ENCODE measurements at regions not wholly inside any gene's neighbourhood (a gene's known extent, or its start where the extent isn't known, plus 50 kb on each side); places are given as distances from the start of the nearest gene placed in this dataset.

DNA sequence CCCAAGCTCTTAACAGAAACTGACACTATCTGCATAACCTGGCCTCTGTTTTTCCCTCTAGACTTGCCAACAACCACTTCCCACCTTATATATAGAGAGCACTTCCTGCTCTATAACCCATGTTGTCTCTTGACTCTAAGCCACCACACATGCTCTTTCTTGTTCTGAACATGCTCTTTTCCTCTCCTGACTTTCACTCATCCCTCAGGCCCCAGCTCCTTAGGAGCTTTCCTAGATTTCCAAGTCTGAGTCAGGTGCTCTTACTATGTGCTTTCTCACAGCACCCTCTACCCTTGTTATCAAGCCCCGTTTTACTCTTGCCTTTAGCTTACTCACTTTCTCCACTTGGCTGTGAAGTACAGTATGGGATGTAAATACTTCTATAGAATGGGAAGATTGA is 143.9 kb upstream of the EYA4 start:
- Histone ChIP-seq H3K4me1 (no peaks in the 10 kb centered on the region), H3K27ac (no peak overlapping the region), H3K4me3 (no peak overlapping the region), H3K27me3 (no peaks in the 10 kb centered on the region), H3K9me3 (no peaks in the 10 kb centered on the region), H3K36me3 (no peaks in the 10 kb centered on the region)
- no peak for DNase-seq
- 70 to 82% (median 76%) methylated on average over 1 of the region's 1 CpG for WGBS, 5 donors
- TF ChIP-seq EP300 (IDR thresholded peaks at IDR 0.05), result no peak
- TF ChIP-seq CTCF (IDR thresholded peaks at IDR 0.05), result no peak
- no peak for TF ChIP-seq POLR2A (IDR thresholded peaks at IDR 0.05)
- TF ChIP-seq POLR2AphosphoS5 (IDR thresholded peaks at IDR 0.05), result no peak
- intact Hi-C loops (cut with DNase I; ENCODE audit: low total_unique reads), result no loop called here

- Histone ChIP-seq H3K27ac (no peak overlapping the region), H3K27me3 (no peaks in the 10 kb centered on the region), H3K9me3 (no peaks in the 10 kb centered on the region), H3K4me1 (no peaks in the 10 kb centered on the region), H3K36me3 (no peaks in the 10 kb centered on the region), H3K4me3 (no peak overlapping the region)
- DNase-seq, result peak in 1 of 2 donors; percentile 3
- intact Hi-C loops (cut with DNase I; ENCODE audit: low total_unique reads), result no loop called here
- TF ChIP-seq CTCF (IDR thresholded peaks at IDR 0.05) (no peak), POLR2A (IDR thresholded peaks at IDR 0.05) (no peak), EP300 (IDR thresholded peaks at IDR 0.05) (no peak), POLR2AphosphoS5 (IDR thresholded peaks at IDR 0.05) (no peak)
These were observed 141.6 kb upstream of the EYA4 start for GRCh38 chr6:133099573-133099972.

DNA sequence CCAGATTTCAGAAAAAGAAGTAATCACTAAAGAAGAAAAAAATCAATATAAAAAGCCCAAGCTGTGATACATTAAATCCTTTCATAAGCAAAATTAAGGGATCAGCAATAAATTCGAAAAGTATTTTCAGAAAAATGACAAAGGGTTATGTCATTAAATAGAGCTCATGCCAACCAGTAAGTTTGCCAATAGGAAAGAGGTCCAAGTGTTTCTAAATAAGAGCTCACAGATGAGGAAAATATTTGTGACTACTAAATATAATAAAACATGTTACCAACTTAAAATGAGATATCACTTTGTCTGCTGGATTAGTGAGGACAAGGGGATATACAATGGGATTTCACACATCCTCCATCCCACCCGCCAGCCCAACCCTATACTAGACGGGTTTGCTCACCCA is 140.3 kb upstream of the EYA4 start:
- WGBS, 5 donors, result 65 to 84% (median 80%) methylated on average over 3 of the region's 3 CpGs
- Histone ChIP-seq H3K27me3 (no peaks in the 10 kb centered on the region), H3K4me3 (no peak overlapping the region), H3K9me3 (no peaks in the 10 kb centered on the region), H3K27ac (no peak overlapping the region), H3K4me1 (no peaks in the 10 kb centered on the region), H3K36me3 (no peaks in the 10 kb centered on the region)
- DNase-seq, result no peak
- intact Hi-C loops (cut with DNase I; ENCODE audit: low total_unique reads), result no loop called here
- TF ChIP-seq CTCF (IDR thresholded peaks at IDR 0.05) (no peak), EP300 (IDR thresholded peaks at IDR 0.05) (no peak), POLR2AphosphoS5 (IDR thresholded peaks at IDR 0.05) (no peak), POLR2A (IDR thresholded peaks at IDR 0.05) (no peak)

- H3K27ac ChIP-seq, result no peak overlapping the region
- no peaks in the 10 kb centered on the region for H3K27me3 ChIP-seq
- no peaks in the 10 kb centered on the region for H3K36me3 ChIP-seq
- intact Hi-C loops (cut with DNase I; ENCODE audit: low total_unique reads), result no loop called here
- no peak for DNase-seq
- no peak overlapping the region for H3K4me3 ChIP-seq
- TF ChIP-seq EP300 (IDR thresholded peaks at IDR 0.05) (no peak), CTCF (IDR thresholded peaks at IDR 0.05) (no peak), POLR2A (IDR thresholded peaks at IDR 0.05) (no peak), POLR2AphosphoS5 (IDR thresholded peaks at IDR 0.05) (no peak)
- H3K9me3 ChIP-seq, result no peaks in the 10 kb centered on the region
- H3K4me1 ChIP-seq, result no peaks in the 10 kb centered on the region
These were observed 139.4 kb upstream of the EYA4 start for GRCh38 chr6:133101790-133102189.

- DNase-seq, result no peak
- H3K36me3 ChIP-seq, result no peaks in the 10 kb centered on the region
- intact Hi-C loops (cut with DNase I; ENCODE audit: low total_unique reads), result no loop called here
- no peak overlapping the region for H3K4me3 ChIP-seq
- H3K9me3 ChIP-seq, result no peaks in the 10 kb centered on the region
- TF ChIP-seq EP300 (IDR thresholded peaks at IDR 0.05) (no peak), POLR2A (IDR thresholded peaks at IDR 0.05) (no peak), CTCF (IDR thresholded peaks at IDR 0.05) (no peak), POLR2AphosphoS5 (IDR thresholded peaks at IDR 0.05) (no peak)
- WGBS, 5 donors, result 77 to 86% (median 79%) methylated on average over 2 of the region's 2 CpGs
- no peaks in the 10 kb centered on the region for H3K4me1 ChIP-seq
- no peaks in the 10 kb centered on the region for H3K27me3 ChIP-seq
- no peak overlapping the region for H3K27ac ChIP-seq
These were observed 134.2 kb upstream of the EYA4 start for GRCh38 chr6:133106934-133107333.
